ENCODE measurements at regions not wholly inside any gene's neighbourhood (a gene's known extent, or its start where the extent isn't known, plus 50 kb on each side); places are given as distances from the start of the nearest gene placed in this dataset.

DNA sequence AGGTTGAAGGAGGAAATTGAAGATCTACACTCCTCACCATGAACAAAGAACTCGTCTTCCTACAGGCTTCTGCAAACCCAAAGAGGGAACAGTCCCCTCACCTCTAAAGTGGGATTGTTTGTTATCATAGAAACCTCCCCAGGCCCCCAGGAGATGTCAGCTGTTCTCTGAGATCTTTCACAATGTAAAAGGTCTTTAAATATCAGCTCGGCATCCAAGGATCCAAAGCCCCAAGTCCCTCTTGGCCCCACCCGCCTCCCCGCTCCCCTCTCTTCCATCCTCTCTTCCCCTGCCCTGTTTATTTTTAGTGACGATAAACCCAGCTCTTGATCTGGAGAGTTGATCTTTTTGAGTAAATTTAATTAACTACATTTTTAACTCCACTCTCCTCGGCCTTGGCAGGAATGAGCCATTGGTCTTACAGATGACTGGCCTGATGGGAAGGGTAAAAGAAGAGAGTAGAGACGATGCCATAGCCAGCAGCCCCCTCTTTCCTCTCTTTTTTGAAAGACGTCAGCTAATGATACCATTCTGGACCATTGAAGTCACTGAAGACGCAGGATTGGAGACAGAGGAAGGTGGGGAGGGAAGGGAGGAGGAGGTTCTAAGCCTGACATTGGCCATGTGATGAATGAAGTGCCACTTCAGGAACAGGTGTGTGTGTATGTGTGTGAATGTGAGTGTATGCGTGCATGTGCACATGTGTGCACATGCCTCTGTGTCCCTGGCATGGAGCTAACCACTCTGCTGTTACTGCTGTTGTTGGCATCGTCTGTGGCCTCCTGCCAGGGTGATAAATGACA lies 521.8 kb downstream of the NTRK3 start:
- no peak for TF ChIP-seq POLR2A (IDR thresholded peaks at IDR 0.05)
- no peak for TF ChIP-seq POLR2AphosphoS5 (IDR thresholded peaks at IDR 0.05)
- TF ChIP-seq, protein P1, sequence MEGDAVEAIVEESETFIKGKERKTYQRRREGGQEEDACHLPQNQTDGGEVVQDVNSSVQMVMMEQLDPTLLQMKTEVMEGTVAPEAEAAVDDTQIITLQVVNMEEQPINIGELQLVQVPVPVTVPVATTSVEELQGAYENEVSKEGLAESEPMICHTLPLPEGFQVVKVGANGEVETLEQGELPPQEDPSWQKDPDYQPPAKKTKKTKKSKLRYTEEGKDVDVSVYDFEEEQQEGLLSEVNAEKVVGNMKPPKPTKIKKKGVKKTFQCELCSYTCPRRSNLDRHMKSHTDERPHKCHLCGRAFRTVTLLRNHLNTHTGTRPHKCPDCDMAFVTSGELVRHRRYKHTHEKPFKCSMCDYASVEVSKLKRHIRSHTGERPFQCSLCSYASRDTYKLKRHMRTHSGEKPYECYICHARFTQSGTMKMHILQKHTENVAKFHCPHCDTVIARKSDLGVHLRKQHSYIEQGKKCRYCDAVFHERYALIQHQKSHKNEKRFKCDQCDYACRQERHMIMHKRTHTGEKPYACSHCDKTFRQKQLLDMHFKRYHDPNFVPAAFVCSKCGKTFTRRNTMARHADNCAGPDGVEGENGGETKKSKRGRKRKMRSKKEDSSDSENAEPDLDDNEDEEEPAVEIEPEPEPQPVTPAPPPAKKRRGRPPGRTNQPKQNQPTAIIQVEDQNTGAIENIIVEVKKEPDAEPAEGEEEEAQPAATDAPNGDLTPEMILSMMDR (IDR thresholded peaks at IDR 0.05): no peak
- Histone ChIP-seq H3K9me3 (no peaks in the 10 kb centered on the region), H3K4me1 (no peaks in the 10 kb centered on the region), H3K27ac (no peak overlapping the region), H3K4me3 (no peak overlapping the region), H3K36me3 (no peaks in the 10 kb centered on the region), H3K27me3 (no peaks in the 10 kb centered on the region)
- intact Hi-C loops (cut with DNase I; ENCODE audit: low total_unique reads): no loop called here
- DNase-seq (ENCODE audit: low spot score in 2 of 2): no peak

DNA sequence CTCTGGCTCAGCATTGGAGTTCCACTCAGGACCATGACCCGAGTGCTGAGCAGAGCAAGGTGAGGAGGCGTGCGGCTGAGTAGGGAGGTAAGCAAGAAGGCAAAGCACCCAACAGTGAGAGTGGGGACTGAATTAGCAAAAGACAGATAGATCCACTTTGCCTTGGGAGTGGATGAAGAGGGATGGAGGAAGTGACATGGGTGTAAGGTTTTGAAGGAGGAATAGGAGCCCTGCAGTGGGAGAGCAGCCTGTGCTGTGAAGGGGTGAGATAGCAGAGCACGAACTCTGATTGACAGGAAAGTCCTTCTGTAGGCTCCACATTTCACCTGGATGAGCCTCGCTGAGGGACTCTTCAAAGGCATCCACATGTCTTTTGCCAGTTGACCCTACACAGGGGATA lies 522.6 kb downstream of the NTRK3 start:
- DNase-seq (ENCODE audit: low spot score in 2 of 2): no peak

DNA sequence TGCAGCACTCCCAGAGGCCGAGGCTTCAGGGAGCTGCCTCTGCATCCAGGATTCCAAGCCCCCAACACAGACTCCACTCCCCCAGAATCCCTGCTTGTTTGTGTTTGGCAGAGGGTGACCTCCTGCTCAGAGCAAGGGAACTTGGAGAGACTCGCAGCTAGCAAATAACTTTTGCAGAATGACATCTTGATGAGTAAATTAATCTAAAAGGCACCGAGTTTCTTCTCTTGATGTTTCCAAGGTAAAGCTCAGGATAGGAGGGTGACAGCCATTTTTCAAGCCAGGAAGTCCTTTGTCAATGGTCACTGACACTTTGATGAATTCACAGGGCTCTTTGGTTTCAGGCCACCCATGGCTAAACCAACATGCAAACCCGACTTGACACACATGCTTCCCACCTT lies 523.0 kb downstream of the NTRK3 start:
- DNase-seq (ENCODE audit: low spot score in 2 of 2): no peak
- Histone ChIP-seq H3K4me1 (no peaks in the 10 kb centered on the region), H3K4me3 (no peak overlapping the region), H3K36me3 (no peaks in the 10 kb centered on the region), H3K9me3 (no peaks in the 10 kb centered on the region), H3K27me3 (no peaks in the 10 kb centered on the region), H3K27ac (no peak overlapping the region)
- intact Hi-C loops (cut with DNase I; ENCODE audit: low total_unique reads): no loop called here
- TF ChIP-seq POLR2AphosphoS5 (IDR thresholded peaks at IDR 0.05): no peak
- TF ChIP-seq POLR2A (IDR thresholded peaks at IDR 0.05): no peak
- TF ChIP-seq, protein P1 (IDR thresholded peaks at IDR 0.05): no peak

More for the DNA sequence above, 522.6 kb downstream of the NTRK3 start:
- Histone ChIP-seq H3K27ac (no peak overlapping the region), H3K9me3 (no peaks in the 10 kb centered on the region), H3K4me3 (no peak overlapping the region), H3K4me1 (no peaks in the 10 kb centered on the region), H3K36me3 (no peaks in the 10 kb centered on the region), H3K27me3 (no peaks in the 10 kb centered on the region)
- TF ChIP-seq POLR2AphosphoS5 (IDR thresholded peaks at IDR 0.05): no peak
- no peak for TF ChIP-seq POLR2A (IDR thresholded peaks at IDR 0.05)
- TF ChIP-seq, protein P1 (IDR thresholded peaks at IDR 0.05): no peak
- intact Hi-C loops (cut with DNase I; ENCODE audit: low total_unique reads): no loop called here

GRCh38 chr15:87732976-87733375 lies 523.6 kb downstream of the NTRK3 start:
- no peak for DNase-seq (ENCODE audit: low spot score in 2 of 2)
- intact Hi-C loops (cut with DNase I; ENCODE audit: low total_unique reads): no loop called here
- TF ChIP-seq, protein P1 (IDR thresholded peaks at IDR 0.05): no peak
- TF ChIP-seq POLR2AphosphoS5 (IDR thresholded peaks at IDR 0.05): no peak
- TF ChIP-seq POLR2A (IDR thresholded peaks at IDR 0.05): no peak
- no peaks in the 10 kb centered on the region for H3K27me3 ChIP-seq
- no peaks in the 10 kb centered on the region for H3K36me3 ChIP-seq
- H3K4me1 ChIP-seq: no peaks in the 10 kb centered on the region
- no peak overlapping the region for H3K27ac ChIP-seq
- H3K4me3 ChIP-seq: no peak overlapping the region
- H3K9me3 ChIP-seq: no peaks in the 10 kb centered on the region

GRCh38 chr15:87731630-87732029 lies 524.9 kb downstream of the NTRK3 start:
- H3K36me3 ChIP-seq: no peaks in the 10 kb centered on the region
- intact Hi-C loops (cut with DNase I; ENCODE audit: low total_unique reads): no loop called here
- DNase-seq (ENCODE audit: low spot score in 2 of 2): no peak
- H3K27me3 ChIP-seq: no peaks in the 10 kb centered on the region
- no peak overlapping the region for H3K4me3 ChIP-seq
- no peak overlapping the region for H3K27ac ChIP-seq
- TF ChIP-seq POLR2A (IDR thresholded peaks at IDR 0.05): no peak
- TF ChIP-seq, protein P1 (IDR thresholded peaks at IDR 0.05): no peak
- no peak for TF ChIP-seq POLR2AphosphoS5 (IDR thresholded peaks at IDR 0.05)
- no peaks in the 10 kb centered on the region for H3K4me1 ChIP-seq
- no peaks in the 10 kb centered on the region for H3K9me3 ChIP-seq

All from breast epithelium (tissue), 4 donors.